RPMI8226 (cell line): ENCODE measurements at regions not wholly inside any gene's neighbourhood (a gene's known extent, or its start where the extent isn't known, plus 50 kb on each side); places are given as distances from the start of the nearest gene placed in this dataset.

Source experiments
- DNase-seq: peaks from one replicate; pipeline ENCODE4 v3.0.0-alpha.2; 2015

DNA sequence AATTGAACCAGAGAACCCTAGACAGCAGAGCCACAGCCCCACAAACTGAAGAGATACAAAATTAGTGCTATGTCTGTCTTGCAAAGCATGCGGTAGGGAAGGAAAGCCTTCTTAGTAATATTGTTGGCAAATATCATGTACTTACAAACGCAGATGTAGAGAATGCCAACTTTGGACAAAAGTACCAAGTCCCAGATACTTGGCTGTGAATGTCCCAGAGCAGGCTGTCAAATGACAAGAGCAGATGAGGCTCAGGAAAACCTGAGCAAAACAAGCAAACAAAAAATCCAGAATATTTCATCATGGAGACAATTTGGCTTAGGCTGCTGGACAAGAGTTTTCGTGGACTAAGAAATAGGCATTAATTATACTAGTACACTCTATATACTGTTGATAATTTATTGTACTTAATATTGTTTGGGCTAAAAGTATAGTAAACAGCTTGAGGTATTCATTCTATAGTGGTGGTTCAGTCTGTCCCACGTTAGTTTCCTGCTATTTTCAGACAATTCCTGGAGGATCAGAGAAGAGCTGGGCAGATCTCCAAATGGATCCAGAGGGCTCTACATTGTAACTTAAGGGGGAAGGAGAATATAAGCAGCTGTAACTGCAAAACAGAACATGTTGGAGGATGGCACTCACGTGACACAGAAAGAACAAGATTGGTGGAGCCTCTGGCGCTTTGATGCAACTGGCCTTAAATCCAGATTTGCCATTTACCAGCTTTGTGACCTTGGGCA, 329.8 kb downstream of the ATP23 start:
- DNase-seq = no peak

GRCh38 chr12:58272461-58272860, 331.1 kb downstream of the ATP23 start:
- no peak for DNase-seq

DNA sequence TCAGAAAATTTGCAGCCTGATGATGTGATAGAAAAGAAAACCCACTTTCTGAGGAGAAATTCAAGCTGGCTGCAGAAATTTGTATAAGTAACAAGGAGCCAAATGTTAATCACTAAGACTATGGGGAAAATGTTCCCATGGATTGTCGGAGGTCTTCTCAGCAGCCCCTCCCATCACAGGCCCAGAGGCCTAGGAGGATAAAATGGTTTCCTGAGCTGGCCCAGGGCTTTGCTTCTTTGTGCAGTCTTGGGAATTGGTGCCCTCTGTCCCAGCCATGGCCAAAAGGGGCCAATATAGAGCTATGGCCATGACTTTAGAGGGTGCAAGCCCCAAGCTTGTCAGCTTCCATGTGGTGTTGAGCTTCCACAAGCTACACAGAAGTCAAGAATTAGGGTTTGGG, 335.9 kb downstream of the ATP23 start:
- no peak for DNase-seq

DNA sequence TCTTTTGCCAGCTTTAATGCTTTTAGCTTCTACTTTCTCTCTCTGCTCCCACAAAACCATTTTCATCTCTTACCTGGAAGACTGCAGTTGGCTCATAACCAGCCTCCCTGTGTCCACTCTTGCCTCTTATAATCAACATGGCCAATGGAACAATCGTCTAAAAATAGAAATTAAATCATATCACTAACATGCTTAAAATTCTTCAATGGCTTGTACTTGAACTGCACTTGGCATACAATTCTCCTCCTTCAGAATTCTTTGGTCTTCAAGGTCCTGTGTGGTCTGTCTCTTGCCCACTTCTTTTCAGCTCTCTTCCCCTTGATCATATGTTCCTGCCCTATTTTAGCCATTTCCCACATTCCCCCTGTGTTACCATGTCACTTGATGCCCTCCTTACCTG, 342.2 kb downstream of the ATP23 start:
- DNase-seq = no peak

DNA sequence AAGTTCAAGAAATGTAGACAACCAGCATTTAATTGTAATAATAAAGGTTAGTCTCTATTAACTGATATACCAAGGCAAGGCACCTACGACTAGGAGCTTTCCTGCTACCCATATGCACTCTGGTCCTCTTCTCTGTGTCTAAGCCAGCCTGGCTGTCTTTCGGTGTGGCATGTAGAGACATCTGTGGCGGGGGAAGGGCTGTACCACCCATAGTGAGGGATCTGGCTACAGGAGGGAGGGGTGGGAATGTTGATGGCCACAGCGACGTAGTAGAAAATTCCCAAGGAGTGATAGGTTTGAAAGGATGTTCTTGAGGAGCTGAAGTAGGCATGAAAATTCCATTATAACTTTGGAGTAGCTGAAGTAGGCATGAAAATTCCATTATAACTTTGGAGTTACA, 344.2 kb downstream of the ATP23 start:
- no peak for DNase-seq

DNA sequence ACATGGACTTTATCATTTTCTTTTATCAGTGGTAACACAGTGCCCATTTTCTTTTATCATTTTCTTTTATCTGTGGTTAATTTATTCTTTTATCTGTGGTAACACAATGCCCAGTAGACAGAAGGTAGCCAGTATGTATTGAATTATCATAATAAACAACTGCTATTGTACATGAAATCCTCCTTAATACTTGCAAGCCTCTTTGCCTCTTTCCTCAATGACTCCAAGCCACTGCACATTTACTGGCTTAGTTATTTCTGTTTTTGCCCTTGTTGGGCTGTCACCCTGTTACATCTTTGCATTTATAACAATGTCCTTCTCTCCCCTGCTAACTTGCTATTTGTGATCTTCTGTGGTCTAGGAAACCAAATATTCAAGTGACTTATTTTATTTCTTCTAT, 345.0 kb downstream of the ATP23 start:
- no peak for DNase-seq

- no peak for DNase-seq
Observed at GRCh38 chr12:58288190-58288589, 346.8 kb downstream of the ATP23 start.

GRCh38 chr12:58291106-58291505, 349.7 kb downstream of the ATP23 start:
- DNase-seq = no peak

GRCh38 chr12:58293308-58293982, 352.1 kb downstream of the ATP23 start:
- no peak for DNase-seq

- DNase-seq = no peak
Observed at GRCh38 chr12:58295268-58295667, 353.9 kb downstream of the ATP23 start.

DNA sequence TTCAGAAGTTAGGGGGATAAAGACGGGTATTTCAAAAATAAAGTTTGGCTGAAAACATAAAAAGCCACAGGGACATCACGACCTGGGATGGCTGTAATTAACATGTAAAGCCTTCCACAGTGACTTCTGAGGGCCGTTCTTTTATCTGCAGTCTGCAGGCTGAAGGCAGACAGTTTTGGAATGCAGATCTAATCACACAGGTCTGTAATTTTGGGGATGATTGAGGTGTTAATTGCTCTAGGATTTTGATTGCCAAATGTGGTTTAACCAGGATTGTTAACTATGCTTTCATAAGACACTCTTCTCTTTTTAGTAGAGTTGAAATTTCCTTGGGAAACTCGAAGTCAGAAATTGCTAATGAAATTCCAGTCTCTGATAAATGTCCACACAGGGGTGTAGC, 355.5 kb downstream of the ATP23 start:
- no peak for DNase-seq

- DNase-seq = no peak
Observed at GRCh38 chr12:58298803-58299202, 357.4 kb downstream of the ATP23 start.

- DNase-seq = no peak
Observed at GRCh38 chr12:58299371-58299770, 358.0 kb downstream of the ATP23 start.

GRCh38 chr12:58301038-58301729, 359.8 kb downstream of the ATP23 start:
- DNase-seq = no peak

DNA sequence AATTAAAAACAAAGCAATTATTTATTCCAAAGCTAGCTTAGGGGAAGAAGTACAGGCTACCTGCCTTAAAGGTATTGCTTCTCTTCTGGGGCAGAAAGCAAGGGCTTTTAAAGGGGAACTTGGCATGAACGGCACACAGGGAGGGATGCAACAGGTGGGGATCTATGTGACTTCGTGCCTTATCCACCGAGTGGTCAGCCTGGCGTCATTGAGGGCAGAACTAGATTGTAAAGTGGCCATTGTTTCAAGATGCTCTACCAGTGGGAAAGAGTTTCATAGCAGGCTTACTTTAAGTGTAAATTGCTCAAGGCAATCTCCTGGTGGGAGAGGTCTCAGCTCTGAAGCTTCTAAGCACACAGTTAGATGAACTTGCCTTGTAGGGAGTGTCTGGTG, 360.4 kb downstream of the ATP23 start:
- DNase-seq = no peak

DNA sequence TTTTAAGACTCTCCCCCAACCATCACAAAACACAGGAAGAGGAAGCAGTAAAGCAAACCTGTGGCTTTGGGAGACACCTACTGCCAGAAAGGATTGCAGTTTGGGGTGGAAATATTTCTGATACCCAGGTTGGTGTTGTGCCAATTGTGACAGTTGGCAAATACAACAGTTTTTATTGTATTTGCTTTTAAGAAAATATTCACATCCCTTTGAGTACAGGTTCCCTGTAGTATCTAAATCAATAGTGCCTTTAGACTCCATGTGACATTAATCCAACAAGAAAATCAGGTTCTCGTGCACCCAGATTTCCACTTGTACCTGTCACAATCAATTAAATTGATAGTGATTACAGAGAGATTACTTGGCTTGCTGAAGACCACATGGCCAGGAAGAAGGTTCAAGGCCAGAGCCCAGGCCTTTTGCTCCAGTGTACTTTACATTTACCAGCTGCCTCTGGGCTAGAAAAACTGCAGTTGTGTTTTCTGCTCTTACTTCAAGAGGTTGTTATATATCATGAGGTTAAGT, 361.2 kb downstream of the ATP23 start:
- no peak for DNase-seq

DNA sequence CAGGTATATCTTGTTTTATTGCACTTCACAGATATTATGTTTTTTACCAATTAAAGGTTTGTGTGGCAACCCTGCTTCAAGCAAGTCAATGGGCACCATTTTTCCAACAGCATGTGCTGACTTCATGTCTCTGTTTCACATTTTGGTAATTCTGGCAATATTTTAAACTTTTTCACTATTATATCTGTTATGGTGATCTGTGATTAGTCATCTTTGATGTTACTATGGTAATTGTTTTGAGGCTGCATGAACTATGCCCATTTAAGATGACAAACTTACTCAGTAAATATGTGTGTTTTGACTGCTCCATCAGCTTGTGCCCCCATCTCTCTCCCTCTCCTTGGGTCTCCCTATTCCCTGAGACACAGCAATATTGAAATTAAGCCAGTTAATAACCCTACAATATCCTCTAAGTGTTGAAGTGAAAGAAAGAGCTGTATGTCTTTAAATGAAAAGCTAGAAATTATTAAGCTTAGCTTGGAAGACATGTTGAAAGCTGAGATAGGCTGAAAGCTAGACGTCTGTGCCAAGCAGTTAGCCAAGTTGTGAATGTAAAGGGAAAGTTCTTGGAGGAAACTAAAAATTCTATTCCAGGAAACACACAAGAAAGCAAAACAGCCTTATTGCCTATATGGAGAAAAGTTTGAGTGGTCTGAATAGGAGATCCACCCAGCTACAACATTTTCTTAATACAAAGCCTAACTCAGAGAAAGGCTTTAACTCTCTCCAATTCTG, 365.1 kb downstream of the ATP23 start:
- DNase-seq = no peak

GRCh38 chr12:58309806-58310205, 368.4 kb downstream of the ATP23 start:
- no peak for DNase-seq

DNA sequence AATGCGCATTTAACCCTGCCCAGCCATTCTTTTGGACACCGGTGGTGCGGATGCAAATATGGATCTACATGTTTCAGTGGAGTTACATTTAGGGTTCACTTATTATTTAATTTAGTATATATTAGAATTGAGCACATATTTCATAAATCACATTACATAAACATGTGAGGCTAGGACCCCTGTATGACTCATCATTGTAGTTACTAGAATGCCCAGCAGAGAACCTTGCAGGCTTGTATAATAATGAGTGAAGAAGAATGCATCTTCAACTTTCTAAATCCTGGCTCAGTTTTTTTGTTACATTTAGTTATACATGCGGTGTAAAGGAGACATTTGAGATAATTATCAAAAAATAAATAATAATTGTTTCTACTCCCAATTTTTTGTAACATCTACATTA, 369.0 kb downstream of the ATP23 start:
- DNase-seq = no peak

GRCh38 chr12:58310809-58311622, 369.6 kb downstream of the ATP23 start:
- no peak for DNase-seq

GRCh38 chr12:58313091-58313855, 371.9 kb downstream of the ATP23 start:
- no peak for DNase-seq

DNA sequence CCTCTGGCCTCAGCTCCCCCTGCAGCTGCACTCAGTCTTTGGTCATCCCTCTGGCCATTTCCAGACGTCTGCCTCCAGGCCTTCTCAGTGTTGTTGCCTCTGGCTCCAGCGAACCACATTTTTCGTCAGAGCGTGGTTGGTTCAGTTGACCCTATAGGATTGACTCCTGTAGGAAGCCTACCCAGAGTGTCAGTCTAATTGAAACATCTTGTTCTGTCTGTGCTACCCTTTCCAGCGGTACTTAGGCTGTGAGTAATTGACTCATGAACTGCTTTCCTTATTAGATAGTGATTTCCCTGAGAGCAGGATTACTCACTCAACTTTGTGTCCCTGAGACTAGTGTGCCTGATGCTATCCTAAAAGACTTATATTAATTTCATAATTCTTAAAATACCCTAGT, 373.2 kb downstream of the ATP23 start:
- DNase-seq = no peak
